Mesenchymal stem cell (in vitro differentiated cells and primary cell): ENCODE measurements at regions not wholly inside any gene's neighbourhood (a gene's known extent, or its start where the extent isn't known, plus 50 kb on each side); places are given as distances from the start of the nearest gene placed in this dataset.

Experiments used
- DNase-seq: peaks from one replicate; pipeline ENCODE4 v3.0.0-alpha.2; 2013
- H2AFZ ChIP-seq: one replicate; pipeline ENCODE4 v1.6.1; 2013; ENCODE audit warnings: low read depth, mild to moderate bottlenecking, control low read depth, inconsistent platforms, low read length, moderate library complexity
- H2AK5ac ChIP-seq: 2 replicates; pipeline ENCODE4 v1.6.1; 2013; ENCODE audit warnings: low read length, moderate library complexity, mild to moderate bottlenecking, inconsistent platforms; ENCODE audit not compliant: severe bottlenecking
- H2BK120ac ChIP-seq: one replicate; pipeline ENCODE4 v1.6.1; 2013; ENCODE audit warnings: low read depth, mild to moderate bottlenecking, inconsistent platforms, low read length, moderate library complexity
- H2BK12ac ChIP-seq, 2 experiments: one replicate each; pipeline ENCODE4 v1.6.1; 2013; ENCODE audit warnings: inconsistent platforms in 2 of 2, low read length in 2 of 2, mild to moderate bottlenecking in 2 of 2, moderate library complexity in 2 of 2, control low read depth in 1 of 2
- H2BK15ac ChIP-seq: one replicate; pipeline ENCODE4 v1.6.1; 2013; ENCODE audit warnings: mild to moderate bottlenecking, low read depth, inconsistent platforms; ENCODE audit not compliant: poor library complexity, severe bottlenecking
- H2BK5ac ChIP-seq: 2 replicates; pipeline ENCODE4 v1.6.1; 2013; ENCODE audit warnings: low read depth, mild to moderate bottlenecking, low read length, control low read depth, inconsistent platforms; ENCODE audit not compliant: poor library complexity, severe bottlenecking
- H3K14ac ChIP-seq, 2 experiments: one replicate each; pipeline ENCODE4 v1.6.1; 2013; ENCODE audit warnings: inconsistent platforms in 2 of 2, low read length in 2 of 2, control low read depth in 1 of 2, mild to moderate bottlenecking in 1 of 2, moderate library complexity in 1 of 2
- H3K18ac ChIP-seq, 2 experiments: one replicate each; pipeline ENCODE4 v1.6.1; 2013; ENCODE audit warnings: inconsistent platforms in 2 of 2, low read length in 2 of 2, control low read depth in 1 of 2, low read depth in 1 of 2, mild to moderate bottlenecking in 1 of 2
- H3K23ac ChIP-seq, 2 experiments: one replicate each; pipeline ENCODE4 v1.6.1; 2013; ENCODE audit warnings: inconsistent platforms in 2 of 2, low read length in 2 of 2, mild to moderate bottlenecking in 2 of 2, moderate library complexity in 2 of 2, control low read depth in 1 of 2
- H3K27ac ChIP-seq: 2 replicates; pipeline ENCODE4 v1.5.1; 2013; ENCODE audit warnings: mild to moderate bottlenecking, moderate library complexity, low read length, control low read depth, inconsistent platforms; ENCODE audit not compliant: poor library complexity, severe bottlenecking
- H3K27me3 ChIP-seq, 2 experiments: 2 replicates each; pipeline versions ENCODE4 v1.6.1 to v1.7.0; 2013; ENCODE audit warnings: low read length in 2 of 2, mild to moderate bottlenecking in 2 of 2, moderate library complexity in 2 of 2, control low read depth in 1 of 2, inconsistent platforms in 1 of 2; ENCODE audit not compliant: control insufficient read depth in 1 of 2, insufficient read depth in 1 of 2
- H3K36me3 ChIP-seq, 2 experiments: 2 replicates each; pipeline versions ENCODE4 v1.6.1 to v1.7.0; 2013; ENCODE audit warnings: low read length in 2 of 2, control low read depth in 1 of 2, inconsistent platforms in 1 of 2, low read depth in 1 of 2, mild to moderate bottlenecking in 1 of 2; ENCODE audit not compliant: insufficient read depth in 2 of 2, control insufficient read depth in 1 of 2
- H3K4ac ChIP-seq, 2 experiments: one replicate each; pipeline ENCODE4 v1.6.1; 2013; ENCODE audit warnings: inconsistent platforms in 2 of 2, low read length in 2 of 2, mild to moderate bottlenecking in 2 of 2, moderate library complexity in 2 of 2, control low read depth in 1 of 2, low read depth in 1 of 2
- H3K4me1 ChIP-seq: 2 replicates; pipeline ENCODE4 v1.6.1; 2013; ENCODE audit warnings: low read depth, low read length, control low read depth; ENCODE audit not compliant: control insufficient read depth, insufficient read depth
- H3K4me2 ChIP-seq: 2 replicates; pipeline ENCODE4 v1.6.1; 2013; ENCODE audit warnings: low read length, mild to moderate bottlenecking, inconsistent platforms; ENCODE audit not compliant: poor library complexity, severe bottlenecking
- H3K4me3 ChIP-seq, 2 experiments: 2 replicates each; pipeline versions ENCODE4 v1.5.1 to v1.7.0; 2013; ENCODE audit warnings: low read length in 2 of 2, mild to moderate bottlenecking in 2 of 2, control low read depth in 1 of 2, low read depth in 1 of 2; ENCODE audit not compliant: insufficient read depth in 1 of 2
- H3K79me1 ChIP-seq: replicated peaks from 2 replicates; pipeline ENCODE4 v1.6.1; 2013; ENCODE audit warnings: mild to moderate bottlenecking, control low read depth, low read length, inconsistent platforms; ENCODE audit not compliant: poor library complexity, severe bottlenecking
- H3K9ac ChIP-seq: 2 replicates; pipeline ENCODE4 v1.7.0; 2013; ENCODE audit warnings: mild to moderate bottlenecking, low read length, moderate library complexity
- H3K9me3 ChIP-seq: 2 replicates; pipeline ENCODE4 v1.7.0; 2013; ENCODE audit warnings: mild to moderate bottlenecking, low read length; ENCODE audit not compliant: control insufficient read depth
- H4K8ac ChIP-seq: one replicate; pipeline ENCODE4 v1.6.1; 2013; ENCODE audit warnings: inconsistent platforms, mild to moderate bottlenecking, low read length, moderate library complexity
- H4K91ac ChIP-seq: one replicate; pipeline ENCODE4 v1.6.1; 2013; ENCODE audit warnings: mild to moderate bottlenecking, low read length, inconsistent platforms
- WGBS: methylation state at CpG from one replicate; pipeline ENCODE4 v1.1.7; 2013; ENCODE audit warnings: mixed read lengths; 5-methylcytosine and 5-hydroxymethylcytosine counted together

- H3K4me3 ChIP-seq = no peak overlapping the region
- no peak overlapping the region for H2BK120ac ChIP-seq
- WGBS = 88% methylated on average over 6 of the region's 6 CpGs
- H4K91ac ChIP-seq = no peak overlapping the region
- H3K4ac ChIP-seq = no peak overlapping the region
- no peak overlapping the region for H2BK15ac ChIP-seq
- no peaks in the 10 kb centered on the region for H3K9me3 ChIP-seq
- H3K27ac ChIP-seq = no peak overlapping the region
- H3K4me2 ChIP-seq = no peak overlapping the region
- no peak overlapping the region for H2AFZ ChIP-seq
- H3K23ac ChIP-seq = no peak overlapping the region
- no peak overlapping the region for H2BK12ac ChIP-seq
- no peak overlapping the region for H3K18ac ChIP-seq
- H2BK5ac ChIP-seq = no peak overlapping the region
- no peak overlapping the region for H4K8ac ChIP-seq
- peaks cover 21 to 46% of the 10 kb centered on the region in 2 experiments for H3K27me3 ChIP-seq
- no peaks in the 10 kb centered on the region for H3K36me3 ChIP-seq
- H2AK5ac ChIP-seq = no peak overlapping the region
- no peak for DNase-seq
- H3K9ac ChIP-seq = no peak overlapping the region
- H3K4me1 ChIP-seq = no peaks in the 10 kb centered on the region
- no peak overlapping the region for H3K14ac ChIP-seq
- H3K79me1 ChIP-seq = no peaks in the 10 kb centered on the region
Observed at GRCh38 chr21:38027901-38028498, 111.7 kb upstream of the KCNJ6 start.

DNA sequence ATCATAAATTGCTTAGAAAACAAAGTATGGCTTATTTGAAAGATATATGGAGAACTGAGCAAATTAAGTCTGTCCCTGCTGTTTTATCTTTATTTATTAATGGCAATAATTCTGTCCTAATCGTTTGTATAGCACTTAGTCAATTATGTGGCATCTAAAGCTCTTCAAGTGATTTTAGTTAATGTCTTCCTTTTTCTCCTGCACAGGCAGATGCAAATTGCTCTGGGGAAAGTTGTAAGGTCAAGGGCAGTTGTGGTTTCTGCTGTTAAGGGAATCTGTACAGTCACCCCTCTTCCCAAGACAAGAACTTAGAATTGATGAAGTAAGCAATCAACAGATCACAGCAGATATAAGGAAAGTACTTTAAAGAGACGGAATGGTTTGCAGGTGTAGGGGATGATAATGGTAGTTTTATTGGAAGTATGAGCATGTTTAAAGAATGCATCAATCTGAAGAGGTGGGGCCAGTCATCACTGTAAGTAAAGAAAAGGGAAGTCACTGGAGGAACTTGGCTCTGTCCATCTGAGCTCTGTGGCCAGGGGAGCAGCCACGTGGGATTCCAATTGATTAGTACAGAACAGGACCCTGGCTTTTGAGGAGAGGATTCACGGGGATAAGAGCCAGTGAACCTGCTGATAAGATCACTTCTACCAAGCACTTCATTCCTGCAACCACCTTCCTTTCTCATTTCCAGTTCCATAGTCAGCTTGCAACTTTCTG is 116.0 kb upstream of the KCNJ6 start:
- Histone ChIP-seq H2AFZ (no peak overlapping the region), H3K14ac (no peak overlapping the region), H3K4ac (no peak overlapping the region), H2BK120ac (no peak overlapping the region), H2BK12ac (no peak overlapping the region), H3K27me3 (peaks cover 0 to 42% of the 10 kb centered on the region in 2 experiments), H3K79me1 (no peaks in the 10 kb centered on the region), H3K18ac (no peak overlapping the region), H2BK15ac (no peak overlapping the region), H3K27ac (no peak overlapping the region), H2BK5ac (no peak overlapping the region), H2AK5ac (no peak overlapping the region), H3K36me3 (no peaks in the 10 kb centered on the region), H4K8ac (no peak overlapping the region), H4K91ac (no peak overlapping the region), H3K9ac (no peak overlapping the region), H3K9me3 (no peaks in the 10 kb centered on the region), H3K4me1 (peaks cover 2% of the 10 kb centered on the region), H3K23ac (no peak overlapping the region), H3K4me3 (no peak overlapping the region), H3K4me2 (no peak overlapping the region)
- DNase-seq = no peak
- WGBS = 61% methylated on average over 2 of the region's 4 CpGs

- peaks cover 4% of the 10 kb centered on the region for H3K4me1 ChIP-seq
- H2BK5ac ChIP-seq = no peak overlapping the region
- WGBS = 90% methylated on average over 7 of the region's 7 CpGs
Observed at GRCh38 chr21:38036016-38036415, 119.8 kb upstream of the KCNJ6 start.

GRCh38 chr21:38037416-38037815 is 121.2 kb upstream of the KCNJ6 start:
- Histone ChIP-seq H3K27me3 (peaks cover 0 to 42% of the 10 kb centered on the region in 2 experiments), H2AK5ac (no peak overlapping the region), H2BK12ac (no peak overlapping the region), H2BK15ac (no peak overlapping the region), H3K36me3 (no peaks in the 10 kb centered on the region), H3K4me3 (no peak overlapping the region), H3K18ac (no peak overlapping the region), H3K9me3 (no peaks in the 10 kb centered on the region), H4K8ac (no peak overlapping the region), H3K4ac (no peak overlapping the region), H3K4me1 (peaks cover 7% of the 10 kb centered on the region), H2AFZ (no peak overlapping the region), H3K27ac (no peak overlapping the region), H3K9ac (no peak overlapping the region), H2BK120ac (no peak overlapping the region), H3K79me1 (no peaks in the 10 kb centered on the region), H3K4me2 (no peak overlapping the region), H3K14ac (no peak overlapping the region), H3K23ac (no peak overlapping the region), H4K91ac (no peak overlapping the region), H2BK5ac (no peak overlapping the region)
- DNase-seq = no peak
- 59% methylated on average over 2 of the region's 3 CpGs for WGBS

More at GRCh38 chr21:38036016-38036415, 119.8 kb upstream of the KCNJ6 start:
- DNase-seq = no peak
- no peaks in the 10 kb centered on the region for H3K36me3 ChIP-seq
- no peak overlapping the region for H3K18ac ChIP-seq
- H2BK120ac ChIP-seq = no peak overlapping the region
- no peaks in the 10 kb centered on the region for H3K9me3 ChIP-seq
- no peak overlapping the region for H3K9ac ChIP-seq
- no peak overlapping the region for H3K4me3 ChIP-seq
- no peaks in the 10 kb centered on the region for H3K79me1 ChIP-seq
- no peak overlapping the region for H4K91ac ChIP-seq
- no peak overlapping the region for H3K27ac ChIP-seq
- no peak overlapping the region for H2BK12ac ChIP-seq
- no peak overlapping the region for H2BK15ac ChIP-seq
- no peak overlapping the region for H4K8ac ChIP-seq
- H2AK5ac ChIP-seq = no peak overlapping the region
- H3K27me3 ChIP-seq = peaks cover 0 to 52% of the 10 kb centered on the region in 2 experiments
- no peak overlapping the region for H3K4ac ChIP-seq
- H3K4me2 ChIP-seq = no peak overlapping the region
- no peak overlapping the region for H3K23ac ChIP-seq
- H3K14ac ChIP-seq = no peak overlapping the region
- H2AFZ ChIP-seq = no peak overlapping the region
